Endodermal cell (in vitro differentiated cells): ENCODE measurements at regions not wholly inside any gene's neighbourhood (a gene's known extent, or its start where the extent isn't known, plus 50 kb on each side); places are given as distances from the start of the nearest gene placed in this dataset.

Source experiments
- DNase-seq: peaks from one replicate; pipeline ENCODE4 v3.0.0-alpha.2; 2017
- H3K27ac ChIP-seq: 2 replicates; pipeline ENCODE4 v1.5.1; 2013; ENCODE audit warnings: mild to moderate bottlenecking, low read depth, low read length, moderate library complexity
- H3K27me3 ChIP-seq: 2 replicates; pipeline ENCODE4 v1.6.1; 2013; ENCODE audit warnings: mild to moderate bottlenecking, low read length, moderate library complexity; ENCODE audit not compliant: insufficient read depth, control insufficient read depth, poor library complexity, severe bottlenecking
- H3K36me3 ChIP-seq: 2 replicates; pipeline ENCODE4 v1.7.0; 2013; ENCODE audit warnings: mild to moderate bottlenecking, low read length, moderate library complexity; ENCODE audit not compliant: control insufficient read depth, insufficient read depth
- H3K4me1 ChIP-seq: one replicate; pipeline ENCODE4 v1.7.0; 2013; ENCODE audit warnings: low read length; ENCODE audit not compliant: control insufficient read depth, insufficient read depth
- H3K4me3 ChIP-seq: 2 replicates; pipeline ENCODE4 v1.5.1; 2013; ENCODE audit warnings: mild to moderate bottlenecking, low read length, moderate library complexity
- H3K9ac ChIP-seq: 2 replicates; pipeline ENCODE4 v1.6.1; 2013; ENCODE audit warnings: mild to moderate bottlenecking, low read length, moderate library complexity; ENCODE audit not compliant: poor library complexity, severe bottlenecking; ENCODE audit errors: extremely low read depth
- H3K9me3 ChIP-seq: 2 replicates; pipeline ENCODE4 v1.6.1; 2013; ENCODE audit warnings: mild to moderate bottlenecking, low read length, moderate library complexity; ENCODE audit not compliant: control insufficient read depth
- H3K27ac Mint-ChIP-seq: 2 replicates; pipeline ENCODE4 v1.8.0; 2020; ENCODE audit warnings: mixed read lengths
- H3K27me3 Mint-ChIP-seq: 2 replicates; pipeline ENCODE4 v1.8.0; 2021; ENCODE audit warnings: mild to moderate bottlenecking, mixed read lengths; ENCODE audit not compliant: insufficient read depth
- H3K36me3 Mint-ChIP-seq: 2 replicates; pipeline ENCODE4 v1.8.0; 2020; ENCODE audit warnings: low read depth, mixed read lengths
- H3K4me1 Mint-ChIP-seq: 2 replicates; pipeline ENCODE4 v1.8.0; 2020; ENCODE audit warnings: mixed read lengths
- H3K4me3 Mint-ChIP-seq: 2 replicates; pipeline ENCODE4 v1.8.0; 2020; ENCODE audit warnings: mild to moderate bottlenecking, moderate library complexity, mixed read lengths
- H3K9me3 Mint-ChIP-seq: 2 replicates; pipeline ENCODE4 v1.8.0; 2020; ENCODE audit warnings: mild to moderate bottlenecking, mixed read lengths
- WGBS, 2 experiments: methylation state at CpG; one replicate each; pipeline versions ENCODE4 v1.1.5 to v1.1.7; 2013; ENCODE audit warnings: missing lambda C conversion rate in 2 of 2, mixed read lengths in 1 of 2; ENCODE audit not compliant: insufficient coverage in 1 of 2, insufficient read length in 1 of 2; 5-methylcytosine and 5-hydroxymethylcytosine counted together
- TF ChIP-seq, protein P1 (sequence below): fragments of 200-600 bp; sonication (generic); conservative IDR thresholded peaks from 2 replicates; pipeline ENCODE4 v1.5.0; 2021; ENCODE audit warnings: antibody characterized with exemption, mild to moderate bottlenecking

DNA sequence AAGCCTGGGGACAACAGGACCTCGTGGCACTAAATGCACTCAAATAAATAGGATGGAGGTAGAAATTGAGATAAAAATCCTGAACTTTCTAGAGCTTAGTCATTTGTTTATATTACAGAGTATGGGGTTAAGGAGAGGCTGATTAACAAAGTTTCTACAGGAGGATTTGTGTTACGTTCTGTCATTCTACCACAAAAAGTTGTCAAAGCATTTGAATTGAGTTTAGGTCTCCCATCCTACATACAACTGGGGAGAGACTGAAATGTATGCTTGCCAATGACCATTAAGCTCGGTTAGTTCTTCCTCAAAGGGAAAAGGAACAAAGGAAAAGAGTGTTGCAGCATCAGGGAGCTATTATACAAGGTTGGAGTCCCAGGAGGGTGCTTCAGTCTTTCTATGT, 597.9 kb downstream of the COL12A1 start:
- DNase-seq = no peak
- 53 to 67% methylated on average over 2 to 3 of the region's 3 CpGs for WGBS, 2 experiments
- Histone ChIP-seq H3K27ac (no peak overlapping the region), H3K9me3 (no peaks in the 10 kb centered on the region), H3K9ac (no peak overlapping the region), H3K27me3 (no peaks in the 10 kb centered on the region), H3K4me1 (no peaks in the 10 kb centered on the region), H3K4me3 (no peak overlapping the region), H3K36me3 (no peaks in the 10 kb centered on the region)
- no peaks in the 10 kb centered on the region for H3K9me3 Mint-ChIP-seq
- no peaks in the 10 kb centered on the region for H3K36me3 Mint-ChIP-seq
- TF ChIP-seq, protein P1, sequence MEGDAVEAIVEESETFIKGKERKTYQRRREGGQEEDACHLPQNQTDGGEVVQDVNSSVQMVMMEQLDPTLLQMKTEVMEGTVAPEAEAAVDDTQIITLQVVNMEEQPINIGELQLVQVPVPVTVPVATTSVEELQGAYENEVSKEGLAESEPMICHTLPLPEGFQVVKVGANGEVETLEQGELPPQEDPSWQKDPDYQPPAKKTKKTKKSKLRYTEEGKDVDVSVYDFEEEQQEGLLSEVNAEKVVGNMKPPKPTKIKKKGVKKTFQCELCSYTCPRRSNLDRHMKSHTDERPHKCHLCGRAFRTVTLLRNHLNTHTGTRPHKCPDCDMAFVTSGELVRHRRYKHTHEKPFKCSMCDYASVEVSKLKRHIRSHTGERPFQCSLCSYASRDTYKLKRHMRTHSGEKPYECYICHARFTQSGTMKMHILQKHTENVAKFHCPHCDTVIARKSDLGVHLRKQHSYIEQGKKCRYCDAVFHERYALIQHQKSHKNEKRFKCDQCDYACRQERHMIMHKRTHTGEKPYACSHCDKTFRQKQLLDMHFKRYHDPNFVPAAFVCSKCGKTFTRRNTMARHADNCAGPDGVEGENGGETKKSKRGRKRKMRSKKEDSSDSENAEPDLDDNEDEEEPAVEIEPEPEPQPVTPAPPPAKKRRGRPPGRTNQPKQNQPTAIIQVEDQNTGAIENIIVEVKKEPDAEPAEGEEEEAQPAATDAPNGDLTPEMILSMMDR = no peak
- H3K27me3 Mint-ChIP-seq = no peaks in the 10 kb centered on the region
- no peak overlapping the region for H3K4me3 Mint-ChIP-seq
- H3K27ac Mint-ChIP-seq = no peak overlapping the region
- no peaks in the 10 kb centered on the region for H3K4me1 Mint-ChIP-seq

DNA sequence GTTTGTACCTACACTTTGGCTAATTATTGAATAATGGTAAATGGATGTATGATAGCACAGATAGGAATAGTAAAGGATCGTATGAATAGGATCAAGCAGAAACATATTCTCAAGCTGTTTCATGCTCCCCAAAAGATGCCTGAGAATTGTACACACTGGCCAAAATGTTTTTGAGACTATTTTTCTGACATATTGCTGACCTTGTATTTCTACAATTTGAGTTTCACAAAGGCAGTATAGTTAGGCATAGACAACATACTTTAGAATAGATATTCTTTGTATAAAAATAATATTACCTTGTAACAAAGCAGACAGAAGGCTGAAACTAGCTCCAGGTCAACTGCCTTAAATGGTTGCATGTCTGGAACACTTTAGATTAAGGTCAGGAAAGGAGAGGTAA, 598.4 kb downstream of the COL12A1 start:
- no peak overlapping the region for H3K27ac ChIP-seq
- H3K36me3 Mint-ChIP-seq = no peaks in the 10 kb centered on the region
- no peaks in the 10 kb centered on the region for H3K4me1 Mint-ChIP-seq
- no peaks in the 10 kb centered on the region for H3K27me3 ChIP-seq
- TF ChIP-seq, protein P1 = no peak
- H3K9ac ChIP-seq = no peak overlapping the region
- no peak overlapping the region for H3K4me3 ChIP-seq
- no peak overlapping the region for H3K27ac Mint-ChIP-seq
- H3K4me1 ChIP-seq = no peaks in the 10 kb centered on the region
- 83 to 94% methylated on average over 1 of the region's 1 CpG for WGBS, 2 experiments
- no peak for DNase-seq
- H3K4me3 Mint-ChIP-seq = no peak overlapping the region
- no peaks in the 10 kb centered on the region for H3K27me3 Mint-ChIP-seq
- H3K9me3 Mint-ChIP-seq = no peaks in the 10 kb centered on the region
- H3K9me3 ChIP-seq = no peaks in the 10 kb centered on the region
- no peaks in the 10 kb centered on the region for H3K36me3 ChIP-seq

DNA sequence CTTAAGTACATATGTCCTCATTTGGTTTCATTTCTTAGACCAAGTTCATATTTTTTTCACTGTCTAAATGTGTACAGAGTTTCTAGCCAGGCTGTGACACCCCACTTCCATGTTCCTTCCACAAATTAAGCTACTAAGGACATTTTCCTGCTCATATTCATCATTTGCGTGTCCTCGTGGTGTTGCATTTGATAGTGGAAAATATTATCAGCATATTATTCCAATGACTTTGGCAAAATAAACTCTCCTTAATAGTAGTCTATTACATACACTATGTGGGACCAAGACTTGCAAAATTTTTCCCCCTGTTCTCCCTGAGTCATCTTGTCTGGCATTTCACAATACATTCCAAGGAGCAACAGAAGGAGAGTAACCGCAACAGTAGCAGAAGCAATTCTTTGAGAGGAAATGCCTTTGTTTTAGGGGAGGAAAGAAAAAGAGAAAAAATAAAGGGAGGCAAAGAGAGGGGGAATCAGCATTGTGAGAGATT, 599.2 kb downstream of the COL12A1 start:
- Mint-ChIP-seq H3K4me1 (no peaks in the 10 kb centered on the region), H3K9me3 (no peaks in the 10 kb centered on the region), H3K27me3 (no peaks in the 10 kb centered on the region), H3K27ac (no peak overlapping the region), H3K4me3 (no peak overlapping the region), H3K36me3 (no peaks in the 10 kb centered on the region)
- Histone ChIP-seq H3K36me3 (no peaks in the 10 kb centered on the region), H3K27me3 (no peaks in the 10 kb centered on the region), H3K9ac (no peak overlapping the region), H3K4me3 (no peak overlapping the region), H3K9me3 (no peaks in the 10 kb centered on the region), H3K27ac (no peak overlapping the region), H3K4me1 (no peaks in the 10 kb centered on the region)
- TF ChIP-seq, protein P1 = no peak
- 43 to 96% methylated on average over 1 to 3 of the region's 3 CpGs for WGBS, 2 experiments
- DNase-seq = no peak
